ENCODE measurements at regions not wholly inside any gene's neighbourhood (a gene's known extent, or its start where the extent isn't known, plus 50 kb on each side); places are given as distances from the start of the nearest gene placed in this dataset.

- TF ChIP-seq CTCF (IDR thresholded peaks at IDR 0.05 in 8 of 11, conservative IDR thresholded peaks at IDR 0.05 in 3 of 11) (no peak), POLR2AphosphoS5 (IDR thresholded peaks at IDR 0.05) (no peak), POLR2A (IDR thresholded peaks at IDR 0.05) (no peak)
Observed at GRCh38 chr9:96177005-96177718, 124.8 kb downstream of the HSD17B3 start.

All from spleen (tissue), 7 donors.